ELF-1 (cell line): ENCODE measurements at regions not wholly inside any gene's neighbourhood (a gene's known extent, or its start where the extent isn't known, plus 50 kb on each side); places are given as distances from the start of the nearest gene placed in this dataset.
"Not testable (repeated sequence)": the region's sequence is repeated elsewhere in the genome, so short reads cannot be mapped to it uniquely, and the experiment has no call there.

Experiments
- DNase-seq: peaks from one replicate; pipeline ENCODE4 v3.0.0-alpha.2; 2016; ENCODE audit warnings: low read depth, low spot score

GRCh38 chr3:21894459-21895340 lies 143.7 kb upstream of the ZNF385D start:
- DNase-seq, result no peak

- no peak for DNase-seq
These were observed 147.3 kb upstream of the ZNF385D start for GRCh38 chr3:21898316-21898715.

- no peak for DNase-seq
These were observed 150.5 kb upstream of the ZNF385D start for GRCh38 chr3:21901484-21901883.

GRCh38 chr3:21902956-21903355 lies 151.9 kb upstream of the ZNF385D start:
- no peak for DNase-seq

- DNase-seq, result no peak
These were observed 158.1 kb upstream of the ZNF385D start for GRCh38 chr3:21909096-21909495.

- DNase-seq, result no peak
These were observed 161.7 kb upstream of the ZNF385D start for GRCh38 chr3:21912711-21913110.

GRCh38 chr3:21913791-21914190 lies 162.8 kb upstream of the ZNF385D start:
- DNase-seq, result no peak

- DNase-seq, result no peak
These were observed 163.4 kb upstream of the ZNF385D start for GRCh38 chr3:21914451-21914850.

- no peak for DNase-seq
These were observed 168.4 kb upstream of the ZNF385D start for GRCh38 chr3:21919383-21919782.

- DNase-seq, result no peak
These were observed 169.4 kb upstream of the ZNF385D start for GRCh38 chr3:21920421-21920861.

- DNase-seq, result not testable (repeated sequence)
These were observed 172.1 kb upstream of the ZNF385D start for GRCh38 chr3:21923156-21923555.

- no peak for DNase-seq
These were observed 176.3 kb upstream of the ZNF385D start for GRCh38 chr3:21927261-21927660.

- no peak for DNase-seq
These were observed 183.6 kb upstream of the ZNF385D start for GRCh38 chr3:21934591-21934990.

- no peak for DNase-seq
These were observed 185.2 kb upstream of the ZNF385D start for GRCh38 chr3:21936207-21936606.

- no peak for DNase-seq
These were observed 187.3 kb upstream of the ZNF385D start for GRCh38 chr3:21938267-21938681.

GRCh38 chr3:21942328-21942727 lies 191.3 kb upstream of the ZNF385D start:
- DNase-seq, result no peak

- peak; percentile 27 for DNase-seq
These were observed 193.2 kb upstream of the ZNF385D start for GRCh38 chr3:21944251-21944650.

GRCh38 chr3:21952856-21953255 lies 201.8 kb upstream of the ZNF385D start:
- no peak for DNase-seq

GRCh38 chr3:21954709-21955108 lies 203.7 kb upstream of the ZNF385D start:
- DNase-seq, result no peak

- DNase-seq, result no peak
These were observed 204.4 kb upstream of the ZNF385D start for GRCh38 chr3:21955406-21955805.

GRCh38 chr3:21960033-21960432 lies 209.0 kb upstream of the ZNF385D start:
- DNase-seq, result no peak

- no peak for DNase-seq
These were observed 211.4 kb upstream of the ZNF385D start for GRCh38 chr3:21962456-21962855.

- not testable (repeated sequence) for DNase-seq
These were observed 215.4 kb upstream of the ZNF385D start for GRCh38 chr3:21966457-21966856.
